GM12874 (cell line): ENCODE measurements at regions not wholly inside any gene's neighbourhood (a gene's known extent, or its start where the extent isn't known, plus 50 kb on each side); places are given as distances from the start of the nearest gene placed in this dataset.

Source experiments
- TF ChIP-seq, protein P1 (sequence below): IDR thresholded peaks from 2 replicates; pipeline ENCODE4 v1.5.1; 2011; ENCODE audit warnings: low read depth, mild to moderate bottlenecking, control low read depth, low read length, moderate library complexity; ENCODE audit not compliant: insufficient read depth

DNA sequence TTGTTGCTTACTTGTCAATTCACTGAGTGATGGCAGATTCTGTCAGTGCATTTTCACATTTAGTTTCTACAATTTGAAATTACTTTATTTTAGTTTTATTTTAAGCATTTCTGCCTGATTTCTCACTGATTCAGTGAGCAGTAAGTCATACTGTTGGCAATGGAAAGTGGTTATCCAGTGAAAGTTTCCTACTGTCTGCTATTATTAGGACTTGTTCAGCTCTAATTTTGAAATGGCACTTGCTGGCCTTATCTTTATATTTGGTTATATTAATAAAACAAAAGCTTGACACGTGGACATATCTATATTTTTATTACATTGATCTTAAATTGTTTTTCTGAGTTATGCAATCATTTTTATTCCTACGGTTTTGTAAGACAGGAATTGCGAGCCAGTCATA is 871.8 kb upstream of the SLC35B3 start:
- TF ChIP-seq, protein P1, sequence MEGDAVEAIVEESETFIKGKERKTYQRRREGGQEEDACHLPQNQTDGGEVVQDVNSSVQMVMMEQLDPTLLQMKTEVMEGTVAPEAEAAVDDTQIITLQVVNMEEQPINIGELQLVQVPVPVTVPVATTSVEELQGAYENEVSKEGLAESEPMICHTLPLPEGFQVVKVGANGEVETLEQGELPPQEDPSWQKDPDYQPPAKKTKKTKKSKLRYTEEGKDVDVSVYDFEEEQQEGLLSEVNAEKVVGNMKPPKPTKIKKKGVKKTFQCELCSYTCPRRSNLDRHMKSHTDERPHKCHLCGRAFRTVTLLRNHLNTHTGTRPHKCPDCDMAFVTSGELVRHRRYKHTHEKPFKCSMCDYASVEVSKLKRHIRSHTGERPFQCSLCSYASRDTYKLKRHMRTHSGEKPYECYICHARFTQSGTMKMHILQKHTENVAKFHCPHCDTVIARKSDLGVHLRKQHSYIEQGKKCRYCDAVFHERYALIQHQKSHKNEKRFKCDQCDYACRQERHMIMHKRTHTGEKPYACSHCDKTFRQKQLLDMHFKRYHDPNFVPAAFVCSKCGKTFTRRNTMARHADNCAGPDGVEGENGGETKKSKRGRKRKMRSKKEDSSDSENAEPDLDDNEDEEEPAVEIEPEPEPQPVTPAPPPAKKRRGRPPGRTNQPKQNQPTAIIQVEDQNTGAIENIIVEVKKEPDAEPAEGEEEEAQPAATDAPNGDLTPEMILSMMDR: no peak

DNA sequence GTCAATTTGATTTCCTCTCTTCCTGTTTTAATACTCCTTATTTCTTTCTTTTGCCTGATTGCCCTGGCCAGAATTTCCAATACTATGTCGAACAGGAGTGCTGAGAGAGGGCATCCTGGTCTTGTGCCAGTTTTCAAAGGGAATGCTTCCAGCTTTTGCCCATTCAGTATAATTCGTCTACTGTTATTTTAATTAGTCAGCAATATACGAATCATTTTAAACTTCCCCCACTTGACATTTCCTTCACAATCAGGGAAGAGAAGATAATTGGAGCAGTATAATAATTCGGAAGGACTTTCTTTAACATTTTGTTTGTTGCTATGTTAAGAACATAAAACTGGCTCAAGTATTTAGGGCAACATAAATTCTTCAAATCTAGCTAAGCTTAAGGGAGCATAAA is 860.3 kb upstream of the SLC35B3 start:
- TF ChIP-seq, protein P1: no peak

DNA sequence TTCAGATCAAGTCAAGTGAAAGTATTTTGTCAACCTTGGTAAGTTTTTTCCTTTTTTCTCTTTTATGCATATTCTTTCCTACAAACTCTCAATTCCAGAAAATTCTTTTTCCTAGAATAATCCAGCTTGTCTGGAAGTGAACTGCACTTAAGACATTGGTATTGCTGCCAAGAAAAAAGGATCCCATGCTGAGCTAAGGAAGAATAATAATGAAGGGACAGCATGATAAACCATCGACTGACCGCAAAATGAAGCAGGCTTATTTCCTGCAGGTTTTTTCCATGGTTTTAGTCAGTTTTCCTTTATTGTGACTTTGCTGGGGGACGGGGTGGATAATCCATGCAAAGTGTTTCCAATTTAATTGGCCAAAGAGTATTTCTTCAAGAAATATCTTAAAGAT is 857.6 kb upstream of the SLC35B3 start:
- TF ChIP-seq, protein P1: no peak

DNA sequence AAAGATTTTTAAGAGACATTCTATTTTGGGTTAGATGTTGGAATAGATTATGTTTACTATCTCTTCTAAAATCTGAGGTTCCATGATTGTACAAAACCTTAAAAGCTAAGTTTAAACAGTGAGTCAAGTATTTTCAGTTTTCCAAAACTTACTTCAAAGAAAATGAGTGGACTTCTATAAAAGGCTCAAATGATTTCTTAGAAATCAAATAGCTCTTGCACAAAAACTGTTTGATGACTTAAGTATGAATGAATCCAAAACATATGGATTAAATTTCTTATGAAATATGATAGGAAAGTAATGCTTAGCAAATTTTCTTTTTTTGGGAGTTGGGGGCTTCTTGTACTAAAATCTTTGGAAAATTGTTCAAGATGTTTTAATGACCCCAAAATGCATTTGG is 837.3 kb upstream of the SLC35B3 start:
- TF ChIP-seq, protein P1: no peak

DNA sequence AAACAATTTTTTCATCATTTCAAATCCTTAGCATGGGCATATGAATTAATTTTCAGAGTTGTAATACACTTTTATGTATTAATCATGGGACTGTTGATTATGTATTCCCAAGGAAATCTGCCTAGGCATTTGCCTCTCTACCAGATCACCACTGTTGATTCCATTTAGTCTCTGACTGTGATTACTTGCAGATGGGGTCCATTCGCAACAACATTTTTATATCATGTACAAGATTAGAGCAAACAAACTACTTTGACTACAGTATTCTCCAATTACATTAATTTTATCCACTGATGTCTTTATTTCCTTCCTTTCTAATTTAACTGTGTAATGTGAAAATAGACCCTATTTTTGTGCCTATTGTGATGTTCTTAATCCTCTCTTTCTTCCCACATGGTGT is 831.4 kb upstream of the SLC35B3 start:
- TF ChIP-seq, protein P1: no peak

DNA sequence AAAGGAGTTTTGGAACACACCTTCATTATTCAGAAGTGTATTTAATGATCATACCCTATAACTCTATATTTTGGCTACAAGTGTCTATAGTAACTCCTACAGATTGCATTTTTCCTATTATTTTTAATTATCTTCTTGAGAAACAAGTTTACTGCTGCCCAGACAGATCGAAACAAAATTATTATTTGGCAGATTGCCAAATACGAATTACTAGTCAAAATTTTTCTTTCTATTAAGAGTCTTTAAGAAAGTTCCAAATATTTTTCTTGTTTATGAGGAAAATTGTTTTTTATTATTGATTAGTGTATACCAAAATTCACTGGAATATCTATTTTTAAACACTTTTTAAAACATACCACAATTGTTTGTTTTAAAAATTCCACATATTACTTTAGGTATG is 821.9 kb upstream of the SLC35B3 start:
- TF ChIP-seq, protein P1: no peak

DNA sequence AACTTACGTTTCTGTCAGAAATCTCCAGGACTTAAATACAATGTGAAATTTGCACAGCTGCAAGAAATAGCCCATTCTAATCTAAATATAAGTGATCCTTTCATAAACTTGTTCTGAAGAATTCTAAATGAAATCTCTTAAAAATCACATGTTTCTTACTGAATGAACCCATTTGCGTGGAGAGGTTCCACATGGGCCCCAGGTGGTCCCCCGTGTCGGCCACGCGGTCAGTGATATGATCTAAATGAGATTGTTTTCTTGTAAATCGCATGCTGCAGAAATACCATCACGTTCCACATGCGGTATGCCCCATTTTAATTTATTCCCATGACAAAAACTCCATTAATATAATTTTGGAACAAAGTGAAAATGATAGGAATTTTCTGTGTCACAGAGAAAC is 818.9 kb upstream of the SLC35B3 start:
- TF ChIP-seq, protein P1: no peak

DNA sequence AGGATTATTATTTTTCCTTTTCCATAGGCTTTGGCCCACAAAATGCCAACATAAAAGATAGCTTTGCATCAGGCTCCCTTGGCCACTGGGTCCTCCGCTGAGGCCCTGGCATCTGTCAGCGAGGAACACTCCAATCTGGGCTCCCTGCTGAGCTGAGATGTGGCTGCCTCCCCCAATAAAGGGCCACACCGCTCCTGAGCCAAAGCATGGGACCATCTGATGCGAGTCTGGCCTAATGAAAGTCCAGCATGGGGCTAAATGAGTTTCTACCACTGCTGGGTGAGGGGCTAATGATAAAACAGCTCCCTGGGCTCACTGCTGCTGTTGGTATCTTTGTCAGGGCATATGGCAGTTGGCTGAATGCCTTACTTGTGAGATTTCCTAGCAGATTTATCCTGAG is 817.5 kb upstream of the SLC35B3 start:
- TF ChIP-seq, protein P1: no peak
